ENCODE measurements at regions not wholly inside any gene's neighbourhood (a gene's known extent, or its start where the extent isn't known, plus 50 kb on each side); places are given as distances from the start of the nearest gene placed in this dataset.

- no peak for TF ChIP-seq EZH2 (IDR thresholded peaks at IDR 0.05; ENCODE audit: low read length)
- TF ChIP-seq, protein P1, sequence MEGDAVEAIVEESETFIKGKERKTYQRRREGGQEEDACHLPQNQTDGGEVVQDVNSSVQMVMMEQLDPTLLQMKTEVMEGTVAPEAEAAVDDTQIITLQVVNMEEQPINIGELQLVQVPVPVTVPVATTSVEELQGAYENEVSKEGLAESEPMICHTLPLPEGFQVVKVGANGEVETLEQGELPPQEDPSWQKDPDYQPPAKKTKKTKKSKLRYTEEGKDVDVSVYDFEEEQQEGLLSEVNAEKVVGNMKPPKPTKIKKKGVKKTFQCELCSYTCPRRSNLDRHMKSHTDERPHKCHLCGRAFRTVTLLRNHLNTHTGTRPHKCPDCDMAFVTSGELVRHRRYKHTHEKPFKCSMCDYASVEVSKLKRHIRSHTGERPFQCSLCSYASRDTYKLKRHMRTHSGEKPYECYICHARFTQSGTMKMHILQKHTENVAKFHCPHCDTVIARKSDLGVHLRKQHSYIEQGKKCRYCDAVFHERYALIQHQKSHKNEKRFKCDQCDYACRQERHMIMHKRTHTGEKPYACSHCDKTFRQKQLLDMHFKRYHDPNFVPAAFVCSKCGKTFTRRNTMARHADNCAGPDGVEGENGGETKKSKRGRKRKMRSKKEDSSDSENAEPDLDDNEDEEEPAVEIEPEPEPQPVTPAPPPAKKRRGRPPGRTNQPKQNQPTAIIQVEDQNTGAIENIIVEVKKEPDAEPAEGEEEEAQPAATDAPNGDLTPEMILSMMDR (optimal IDR thresholded peaks at IDR 0.05 in 1 of 3, IDR thresholded peaks at IDR 0.05 in 1 of 3, conservative IDR thresholded peaks at IDR 0.05 in 1 of 3; ENCODE audit: extremely low read depth in 1 of 3, insufficient read depth in 2 of 3, low read length in 3 of 3), result no peak
- no peaks in the 10 kb centered on the region for H4K20me1 ChIP-seq (ENCODE audit: control insufficient read depth, extremely low read depth, insufficient read depth, low read length)
- no peak for FAIRE-seq
- H3K27me3 ChIP-seq (ENCODE audit: control insufficient read depth, extremely low read depth, insufficient read depth, low read length), result peaks cover 6% of the 10 kb centered on the region
- H3K4me1 ChIP-seq (ENCODE audit: control insufficient read depth, extremely low read depth, insufficient read depth, low read length), result no peaks in the 10 kb centered on the region
- no peak overlapping the region for H3K4me3 ChIP-seq (ENCODE audit: control insufficient read depth in 2 of 3, extremely low read depth in 1 of 3, insufficient read depth in 2 of 3, low read depth in 1 of 3, low read length in 3 of 3)
- dilution Hi-C loops (cut with MboI; ENCODE audit: extremely low pct_ligation_motif_present, low sequenced_read_pairs), result no loop called here
- no peaks in the 10 kb centered on the region for H3K9me3 ChIP-seq (ENCODE audit: control insufficient read depth, low read depth, low read length)
- H3K27ac ChIP-seq (ENCODE audit: control insufficient read depth, insufficient read depth, low read length), result no peak overlapping the region
- H3K36me3 ChIP-seq (ENCODE audit: control insufficient read depth in 2 of 2, extremely low read depth in 1 of 2, insufficient read depth in 2 of 2, low read length in 2 of 2), result no peaks in the 10 kb centered on the region
- no peaks in the 10 kb centered on the region for H3K9me1 ChIP-seq (ENCODE audit: control insufficient read depth, extremely low read depth, insufficient read depth, low read length)
- H2AFZ ChIP-seq (ENCODE audit: control insufficient read depth, low read length), result no peak overlapping the region
- no peaks in the 10 kb centered on the region for H3K79me2 ChIP-seq (ENCODE audit: control insufficient read depth, insufficient read depth, low read length)
- H3K4me2 ChIP-seq (ENCODE audit: control insufficient read depth, extremely low read depth, insufficient read depth, low read depth, low read length), result no peak overlapping the region
- no peak for DNase-seq (ENCODE audit: low read depth, low spot score)
- H3K9ac ChIP-seq (ENCODE audit: control insufficient read depth, extremely low read depth, insufficient read depth, low read length), result no peak overlapping the region
These were observed 70.8 kb downstream of the FOXA2 start for GRCh38 chr20:22513574-22513973.

GRCh38 chr20:22512911-22513489 is 71.4 kb downstream of the FOXA2 start:
- no peak for TF ChIP-seq EZH2 (IDR thresholded peaks at IDR 0.05; ENCODE audit: low read length)
- TF ChIP-seq, protein P1 (optimal IDR thresholded peaks at IDR 0.05 in 1 of 3, IDR thresholded peaks at IDR 0.05 in 1 of 3, conservative IDR thresholded peaks at IDR 0.05 in 1 of 3; ENCODE audit: extremely low read depth in 1 of 3, insufficient read depth in 2 of 3, low read length in 3 of 3), result no peak
- FAIRE-seq (no peak), DNase-seq (ENCODE audit: low read depth, low spot score) (no peak)
- Histone ChIP-seq H3K9me1 (ENCODE audit: control insufficient read depth, extremely low read depth, insufficient read depth, low read length) (no peaks in the 10 kb centered on the region), H3K4me1 (ENCODE audit: control insufficient read depth, extremely low read depth, insufficient read depth, low read length) (no peaks in the 10 kb centered on the region), H3K4me2 (ENCODE audit: control insufficient read depth, extremely low read depth, insufficient read depth, low read depth, low read length) (no peak overlapping the region), H3K9me3 (ENCODE audit: control insufficient read depth, low read depth, low read length) (no peaks in the 10 kb centered on the region), H3K27me3 (ENCODE audit: control insufficient read depth, extremely low read depth, insufficient read depth, low read length) (peaks cover 6% of the 10 kb centered on the region), H3K27ac (ENCODE audit: control insufficient read depth, insufficient read depth, low read length) (no peak overlapping the region), H2AFZ (ENCODE audit: control insufficient read depth, low read length) (no peak overlapping the region), H4K20me1 (ENCODE audit: control insufficient read depth, extremely low read depth, insufficient read depth, low read length) (no peaks in the 10 kb centered on the region), H3K36me3 (ENCODE audit: control insufficient read depth in 2 of 2, extremely low read depth in 1 of 2, insufficient read depth in 2 of 2, low read length in 2 of 2) (no peaks in the 10 kb centered on the region), H3K4me3 (ENCODE audit: control insufficient read depth in 2 of 3, extremely low read depth in 1 of 3, insufficient read depth in 2 of 3, low read depth in 1 of 3, low read length in 3 of 3) (no peak overlapping the region), H3K79me2 (ENCODE audit: control insufficient read depth, insufficient read depth, low read length) (no peaks in the 10 kb centered on the region), H3K9ac (ENCODE audit: control insufficient read depth, extremely low read depth, insufficient read depth, low read length) (no peak overlapping the region)
- dilution Hi-C loops (cut with MboI; ENCODE audit: extremely low pct_ligation_motif_present, low sequenced_read_pairs), result no loop called here
